Parathyroid adenoma (tissue), 2 donors: ENCODE measurements at regions not wholly inside any gene's neighbourhood (a gene's known extent, or its start where the extent isn't known, plus 50 kb on each side); places are given as distances from the start of the nearest gene placed in this dataset.

ENCODE experiments used
- H2AFZ ChIP-seq: fragments of 300-600 bp; sonication (generic); one replicate; pipeline ENCODE4 v1.7.0; 2017; ENCODE audit warnings: antibody characterized with exemption, mild to moderate bottlenecking
- H3K27ac ChIP-seq: fragments of 300-600 bp; sonication (generic); one replicate; pipeline ENCODE4 v1.7.0; 2017
- H3K27me3 ChIP-seq: fragments of 300-600 bp; sonication (generic); one replicate; pipeline ENCODE4 v1.7.0; 2017; ENCODE audit warnings: low read length; ENCODE audit not compliant: control insufficient read depth, insufficient read depth
- H3K36me3 ChIP-seq: fragments of 300-600 bp; sonication (generic); one replicate; pipeline ENCODE4 v1.7.0; 2017; ENCODE audit warnings: low read length; ENCODE audit not compliant: control insufficient read depth, insufficient read depth
- H3K4me1 ChIP-seq: fragments of 300-600 bp; sonication (generic); one replicate; pipeline ENCODE4 v1.7.0; 2017; ENCODE audit warnings: control low read depth
- H3K4me2 ChIP-seq: fragments of 300-600 bp; sonication (generic); one replicate; pipeline ENCODE4 v1.7.0; 2017; ENCODE audit warnings: low read length
- H3K4me3 ChIP-seq: fragments of 300-600 bp; sonication (generic); one replicate; pipeline ENCODE4 v1.7.0; 2017; ENCODE audit warnings: low read depth, low read length
- H3K79me2 ChIP-seq: fragments of 300-600 bp; sonication (generic); one replicate; pipeline ENCODE4 v1.7.0; 2017; ENCODE audit warnings: control low read depth
- H3K9ac ChIP-seq: fragments of 300-600 bp; sonication (generic); one replicate; pipeline ENCODE4 v1.7.0; 2017; ENCODE audit warnings: mild to moderate bottlenecking
- H3K9me3 ChIP-seq: fragments of 300-600 bp; sonication (generic); one replicate; pipeline ENCODE4 v1.7.0; 2017; ENCODE audit warnings: low read length; ENCODE audit not compliant: control insufficient read depth
- TF ChIP-seq, protein P1 (sequence below): fragments of 300-600 bp; sonication (generic); IDR thresholded peaks from one replicate; pipeline ENCODE4 v1.7.0; 2017; ENCODE audit warnings: antibody characterized with exemption, mild to moderate bottlenecking
- donor health status: primary hyperparathyroidism.

DNA sequence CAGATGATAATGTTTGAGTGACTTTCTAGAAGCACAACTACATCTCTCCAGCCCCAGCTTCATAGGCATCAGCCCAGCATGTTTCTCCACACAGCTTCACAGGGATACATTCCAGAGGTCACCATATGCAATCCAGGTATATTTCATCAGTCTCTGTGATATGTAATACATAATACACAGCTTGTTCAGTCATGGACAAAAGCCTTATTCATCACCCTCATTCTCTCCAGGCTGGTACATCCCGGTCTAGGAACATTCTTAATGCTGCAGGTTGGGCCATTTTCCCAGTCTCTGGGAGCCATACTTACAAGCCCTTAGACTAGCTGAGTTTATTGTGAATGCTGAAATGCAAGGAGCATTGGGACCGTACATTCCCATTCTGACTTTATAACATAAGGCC is 169.4 kb downstream of the TMEM200A start:
- Histone ChIP-seq H3K4me2 (no peak overlapping the region), H3K27me3 (no peaks in the 10 kb centered on the region), H3K9me3 (no peaks in the 10 kb centered on the region), H3K79me2 (no peaks in the 10 kb centered on the region), H3K4me1 (no peaks in the 10 kb centered on the region), H2AFZ (no peak overlapping the region), H3K27ac (no peak overlapping the region), H3K36me3 (no peaks in the 10 kb centered on the region), H3K9ac (no peak overlapping the region), H3K4me3 (no peak overlapping the region)
- TF ChIP-seq, protein P1, sequence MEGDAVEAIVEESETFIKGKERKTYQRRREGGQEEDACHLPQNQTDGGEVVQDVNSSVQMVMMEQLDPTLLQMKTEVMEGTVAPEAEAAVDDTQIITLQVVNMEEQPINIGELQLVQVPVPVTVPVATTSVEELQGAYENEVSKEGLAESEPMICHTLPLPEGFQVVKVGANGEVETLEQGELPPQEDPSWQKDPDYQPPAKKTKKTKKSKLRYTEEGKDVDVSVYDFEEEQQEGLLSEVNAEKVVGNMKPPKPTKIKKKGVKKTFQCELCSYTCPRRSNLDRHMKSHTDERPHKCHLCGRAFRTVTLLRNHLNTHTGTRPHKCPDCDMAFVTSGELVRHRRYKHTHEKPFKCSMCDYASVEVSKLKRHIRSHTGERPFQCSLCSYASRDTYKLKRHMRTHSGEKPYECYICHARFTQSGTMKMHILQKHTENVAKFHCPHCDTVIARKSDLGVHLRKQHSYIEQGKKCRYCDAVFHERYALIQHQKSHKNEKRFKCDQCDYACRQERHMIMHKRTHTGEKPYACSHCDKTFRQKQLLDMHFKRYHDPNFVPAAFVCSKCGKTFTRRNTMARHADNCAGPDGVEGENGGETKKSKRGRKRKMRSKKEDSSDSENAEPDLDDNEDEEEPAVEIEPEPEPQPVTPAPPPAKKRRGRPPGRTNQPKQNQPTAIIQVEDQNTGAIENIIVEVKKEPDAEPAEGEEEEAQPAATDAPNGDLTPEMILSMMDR, result no peak

DNA sequence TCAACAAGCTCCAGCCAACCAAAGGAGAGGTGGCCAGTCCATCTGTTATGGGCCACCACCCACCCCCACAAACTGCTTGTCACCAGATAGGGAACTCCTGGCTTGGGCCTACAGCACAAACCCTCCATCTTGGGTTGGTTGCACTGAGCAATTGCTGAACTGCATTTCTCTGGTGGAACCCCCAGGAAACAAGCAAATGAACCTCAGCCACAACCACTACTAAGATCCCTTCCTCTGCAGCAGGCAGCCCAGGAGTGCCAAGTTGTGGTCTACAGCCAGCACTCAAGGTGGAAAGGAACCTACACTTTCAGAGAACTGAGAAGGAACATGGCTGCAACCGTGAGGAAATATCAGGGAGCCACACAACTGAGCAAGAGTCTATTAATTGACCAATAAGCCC is 171.6 kb downstream of the TMEM200A start:
- TF ChIP-seq, protein P1, result no peak
- no peak overlapping the region for H3K9ac ChIP-seq
- H3K27me3 ChIP-seq, result no peaks in the 10 kb centered on the region
- H3K36me3 ChIP-seq, result no peaks in the 10 kb centered on the region
- no peaks in the 10 kb centered on the region for H3K9me3 ChIP-seq
- H3K4me3 ChIP-seq, result no peak overlapping the region
- H3K27ac ChIP-seq, result no peak overlapping the region
- no peaks in the 10 kb centered on the region for H3K79me2 ChIP-seq
- H2AFZ ChIP-seq, result no peak overlapping the region
- no peaks in the 10 kb centered on the region for H3K4me1 ChIP-seq
- H3K4me2 ChIP-seq, result no peak overlapping the region

DNA sequence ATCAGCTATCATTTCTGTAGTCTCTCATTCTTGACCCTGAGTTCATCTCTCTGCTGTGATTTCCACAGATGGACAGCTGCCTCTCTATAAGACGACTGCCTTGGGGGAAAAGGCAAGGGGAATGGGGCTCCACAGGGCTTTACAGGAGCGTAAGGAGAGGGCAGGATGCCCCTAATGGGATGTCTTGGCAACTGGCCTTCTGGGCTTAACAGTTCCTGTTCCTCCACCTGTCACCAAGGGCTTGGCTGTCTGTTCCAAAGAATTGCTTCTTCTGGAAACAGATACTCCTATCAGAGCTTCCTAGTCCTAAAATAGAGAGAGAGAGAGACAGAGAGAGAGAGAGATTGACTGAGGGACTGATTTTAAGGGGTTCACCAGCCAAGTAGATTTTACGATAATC is 181.9 kb downstream of the TMEM200A start:
- H3K27ac ChIP-seq, result no peak overlapping the region
- no peaks in the 10 kb centered on the region for H3K27me3 ChIP-seq
- H3K9me3 ChIP-seq, result no peaks in the 10 kb centered on the region
- no peak overlapping the region for H3K4me2 ChIP-seq
- H3K9ac ChIP-seq, result no peak overlapping the region
- H3K4me1 ChIP-seq, result no peaks in the 10 kb centered on the region
- H2AFZ ChIP-seq, result no peak overlapping the region
- H3K79me2 ChIP-seq, result no peaks in the 10 kb centered on the region
- TF ChIP-seq, protein P1, result no peak
- H3K36me3 ChIP-seq, result no peaks in the 10 kb centered on the region
- no peak overlapping the region for H3K4me3 ChIP-seq

DNA sequence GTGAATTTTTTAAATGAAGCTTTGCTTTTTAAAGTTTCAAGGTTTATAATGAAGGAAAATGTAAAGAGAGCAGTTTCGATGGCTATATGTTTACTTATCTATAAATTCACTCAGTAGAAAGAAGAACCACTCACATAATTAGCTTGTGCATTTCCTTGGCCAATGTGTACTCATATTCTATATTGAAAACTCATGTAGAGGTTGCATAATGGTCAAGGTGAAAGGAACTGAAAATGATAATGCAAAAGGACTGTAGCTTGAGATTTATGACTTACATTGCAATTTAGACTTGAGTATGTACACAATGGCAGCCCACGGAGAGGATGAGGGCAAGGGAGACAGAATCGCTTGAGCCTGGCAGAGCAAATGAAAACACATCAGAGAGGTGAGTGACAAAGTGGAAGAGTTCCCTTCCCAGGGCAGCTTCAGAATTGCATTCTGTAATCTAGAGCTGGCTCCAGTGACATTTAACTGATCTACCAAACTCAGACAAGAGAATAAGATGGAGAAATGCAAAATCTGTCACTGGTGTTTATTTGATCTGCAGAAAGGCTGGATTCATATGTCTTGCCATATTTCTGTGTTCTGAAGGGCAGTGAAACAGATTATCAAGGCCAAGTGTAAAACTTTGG is 191.8 kb downstream of the TMEM200A start:
- Histone ChIP-seq H3K9ac (no peak overlapping the region), H3K4me1 (no peaks in the 10 kb centered on the region), H2AFZ (no peak overlapping the region), H3K79me2 (no peaks in the 10 kb centered on the region), H3K27ac (no peak overlapping the region), H3K9me3 (no peaks in the 10 kb centered on the region), H3K27me3 (no peaks in the 10 kb centered on the region), H3K36me3 (no peaks in the 10 kb centered on the region), H3K4me3 (no peak overlapping the region), H3K4me2 (no peak overlapping the region)
- TF ChIP-seq, protein P1, result no peak

DNA sequence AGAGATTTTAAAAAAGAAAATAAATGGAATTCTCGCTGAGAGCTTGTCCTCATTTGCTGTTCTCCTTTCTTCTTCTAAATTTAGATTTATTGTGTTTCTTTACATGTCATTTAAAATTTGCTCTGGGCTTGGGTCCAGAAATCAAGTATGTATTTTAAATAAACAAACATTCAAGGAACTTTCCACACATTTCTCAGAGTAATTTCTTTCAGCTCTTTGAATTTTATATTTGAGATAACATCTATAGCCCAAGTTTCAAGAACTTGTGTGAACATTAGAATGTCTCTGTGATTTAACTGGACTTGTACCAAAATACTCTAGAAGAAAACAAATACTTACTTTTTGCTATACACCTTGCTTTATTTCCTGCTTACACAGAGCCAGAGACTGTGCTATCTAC is 192.3 kb downstream of the TMEM200A start:
- no peak overlapping the region for H3K9ac ChIP-seq
- H3K9me3 ChIP-seq, result no peaks in the 10 kb centered on the region
- H3K79me2 ChIP-seq, result no peaks in the 10 kb centered on the region
- H3K4me1 ChIP-seq, result no peaks in the 10 kb centered on the region
- TF ChIP-seq, protein P1, result no peak
- no peak overlapping the region for H2AFZ ChIP-seq
- H3K27ac ChIP-seq, result no peak overlapping the region
- no peaks in the 10 kb centered on the region for H3K27me3 ChIP-seq
- no peaks in the 10 kb centered on the region for H3K36me3 ChIP-seq
- no peak overlapping the region for H3K4me3 ChIP-seq
- no peak overlapping the region for H3K4me2 ChIP-seq
